Adrenal gland (tissue), 5 donors: ENCODE measurements at regions not wholly inside any gene's neighbourhood (a gene's known extent, or its start where the extent isn't known, plus 50 kb on each side); places are given as distances from the start of the nearest gene placed in this dataset.

Experiments
- POLR2A ChIP-seq, 2 donors: fragments of 450-650 bp; IDR thresholded peaks; one replicate each; pipeline ENCODE4 v1.6.1; 2017; ENCODE audit warnings: antibody characterized with exemption in 2 of 2, mild to moderate bottlenecking in 2 of 2, moderate library complexity in 1 of 2
- TF ChIP-seq, protein P1 (sequence below), 6 experiments: fragments of 450-650 bp in 4 of 6; fragments of 200-600 bp in 2 of 6; sonication (generic) in 1 of 6; IDR thresholded peaks; 1 replicate in 5 of 6; 2 replicates in 1 of 6; pipeline versions ENCODE4 v1.5.1 to v1.8.0; 2016 to 2021; ENCODE audit warnings: antibody characterized with exemption in 6 of 6, mild to moderate bottlenecking in 2 of 6, moderate library complexity in 1 of 6
- donor health status: DM: no; HTN: no; CAD: no.

DNA sequence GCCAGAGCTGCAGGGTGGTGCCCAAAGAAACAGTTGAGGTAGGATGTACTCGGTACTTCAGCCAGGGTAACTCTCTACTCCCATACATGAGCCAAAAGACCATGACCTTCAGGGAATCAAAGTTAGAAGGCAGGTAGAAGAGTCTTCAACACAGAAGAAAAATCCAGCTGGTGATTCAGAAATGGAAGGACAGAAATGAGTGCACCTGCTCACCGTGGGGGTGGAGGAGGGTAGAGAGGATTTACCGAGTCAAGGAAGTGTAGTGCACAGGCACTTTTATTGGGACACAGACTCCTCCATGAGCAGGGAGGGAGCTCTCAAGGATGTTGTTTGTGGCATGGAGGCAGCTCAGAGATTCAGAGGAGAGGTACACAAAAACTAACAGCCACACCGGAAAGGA, 330.3 kb upstream of the PRDM1 start:
- TF ChIP-seq POLR2A (IDR thresholded peaks at IDR 0.05): no peak
- TF ChIP-seq, protein P1, sequence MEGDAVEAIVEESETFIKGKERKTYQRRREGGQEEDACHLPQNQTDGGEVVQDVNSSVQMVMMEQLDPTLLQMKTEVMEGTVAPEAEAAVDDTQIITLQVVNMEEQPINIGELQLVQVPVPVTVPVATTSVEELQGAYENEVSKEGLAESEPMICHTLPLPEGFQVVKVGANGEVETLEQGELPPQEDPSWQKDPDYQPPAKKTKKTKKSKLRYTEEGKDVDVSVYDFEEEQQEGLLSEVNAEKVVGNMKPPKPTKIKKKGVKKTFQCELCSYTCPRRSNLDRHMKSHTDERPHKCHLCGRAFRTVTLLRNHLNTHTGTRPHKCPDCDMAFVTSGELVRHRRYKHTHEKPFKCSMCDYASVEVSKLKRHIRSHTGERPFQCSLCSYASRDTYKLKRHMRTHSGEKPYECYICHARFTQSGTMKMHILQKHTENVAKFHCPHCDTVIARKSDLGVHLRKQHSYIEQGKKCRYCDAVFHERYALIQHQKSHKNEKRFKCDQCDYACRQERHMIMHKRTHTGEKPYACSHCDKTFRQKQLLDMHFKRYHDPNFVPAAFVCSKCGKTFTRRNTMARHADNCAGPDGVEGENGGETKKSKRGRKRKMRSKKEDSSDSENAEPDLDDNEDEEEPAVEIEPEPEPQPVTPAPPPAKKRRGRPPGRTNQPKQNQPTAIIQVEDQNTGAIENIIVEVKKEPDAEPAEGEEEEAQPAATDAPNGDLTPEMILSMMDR (IDR thresholded peaks at IDR 0.05): no peak
